ENCODE measurements at regions not wholly inside any gene's neighbourhood (a gene's known extent, or its start where the extent isn't known, plus 50 kb on each side); places are given as distances from the start of the nearest gene placed in this dataset.

DNA sequence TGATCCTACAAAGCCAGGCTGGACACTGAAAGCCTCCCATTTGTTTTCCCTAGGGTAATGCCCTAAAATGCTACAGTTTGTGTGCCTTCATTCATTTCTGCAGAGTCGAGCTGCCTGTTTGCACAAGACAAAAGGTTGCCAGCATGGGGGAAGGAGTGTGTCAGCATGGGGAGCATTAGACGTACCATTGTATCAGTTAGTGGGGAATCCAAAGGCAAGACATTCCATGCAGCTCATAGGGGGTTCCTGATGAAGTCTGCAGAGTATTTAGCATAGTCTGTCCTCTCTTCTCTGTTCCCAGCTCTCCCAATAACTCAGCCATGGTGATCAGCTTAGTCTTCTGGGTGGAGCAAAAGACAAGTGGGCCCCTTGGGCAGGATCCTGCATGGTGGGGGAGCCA is 276.9 kb upstream of the PCDH7 start:
- TF ChIP-seq, protein P1, sequence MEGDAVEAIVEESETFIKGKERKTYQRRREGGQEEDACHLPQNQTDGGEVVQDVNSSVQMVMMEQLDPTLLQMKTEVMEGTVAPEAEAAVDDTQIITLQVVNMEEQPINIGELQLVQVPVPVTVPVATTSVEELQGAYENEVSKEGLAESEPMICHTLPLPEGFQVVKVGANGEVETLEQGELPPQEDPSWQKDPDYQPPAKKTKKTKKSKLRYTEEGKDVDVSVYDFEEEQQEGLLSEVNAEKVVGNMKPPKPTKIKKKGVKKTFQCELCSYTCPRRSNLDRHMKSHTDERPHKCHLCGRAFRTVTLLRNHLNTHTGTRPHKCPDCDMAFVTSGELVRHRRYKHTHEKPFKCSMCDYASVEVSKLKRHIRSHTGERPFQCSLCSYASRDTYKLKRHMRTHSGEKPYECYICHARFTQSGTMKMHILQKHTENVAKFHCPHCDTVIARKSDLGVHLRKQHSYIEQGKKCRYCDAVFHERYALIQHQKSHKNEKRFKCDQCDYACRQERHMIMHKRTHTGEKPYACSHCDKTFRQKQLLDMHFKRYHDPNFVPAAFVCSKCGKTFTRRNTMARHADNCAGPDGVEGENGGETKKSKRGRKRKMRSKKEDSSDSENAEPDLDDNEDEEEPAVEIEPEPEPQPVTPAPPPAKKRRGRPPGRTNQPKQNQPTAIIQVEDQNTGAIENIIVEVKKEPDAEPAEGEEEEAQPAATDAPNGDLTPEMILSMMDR (conservative IDR thresholded peaks at IDR 0.05) = no peak
- TF ChIP-seq EZH2 (IDR thresholded peaks at IDR 0.05; ENCODE audit: low read depth) = no peak
